Tongue (tissue), 1 donor: ENCODE measurements at regions not wholly inside any gene's neighbourhood (a gene's known extent, or its start where the extent isn't known, plus 50 kb on each side); places are given as distances from the start of the nearest gene placed in this dataset.
"Not testable (repeated sequence)": the region's sequence is repeated elsewhere in the genome, so short reads cannot be mapped to it uniquely, and the experiment has no call there.

ENCODE experiments used
- DNase-seq: peaks from one replicate; pipeline ENCODE4 v3.0.0-alpha.2; 2015

- no peak for DNase-seq
Observed at GRCh38 chr7:104074529-104074928, 85.1 kb upstream of the RELN start.

GRCh38 chr7:104071641-104072040 is 82.2 kb upstream of the RELN start:
- DNase-seq = not testable (repeated sequence)

GRCh38 chr7:104065491-104065890 is 76.0 kb upstream of the RELN start:
- DNase-seq = no peak

DNA sequence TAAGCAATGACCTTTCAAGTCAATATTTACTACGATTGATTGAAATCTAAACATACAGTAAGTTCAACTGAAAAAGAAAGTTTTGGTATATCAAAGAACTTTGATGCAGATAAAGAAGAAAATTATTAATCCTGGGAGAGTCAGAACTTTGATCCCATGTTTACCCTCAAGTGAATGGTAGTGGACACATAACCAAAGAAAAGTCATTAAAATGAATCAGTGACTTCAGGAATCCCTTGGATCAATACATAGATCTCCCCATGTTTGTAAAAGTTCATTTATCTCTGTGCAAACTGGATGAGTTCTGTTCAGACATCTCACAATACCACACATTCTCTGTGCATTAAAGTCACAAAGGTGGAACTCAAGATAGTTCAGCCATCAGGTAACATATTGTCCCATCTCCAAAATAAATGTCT is 75.5 kb upstream of the RELN start:
- no peak for DNase-seq

DNA sequence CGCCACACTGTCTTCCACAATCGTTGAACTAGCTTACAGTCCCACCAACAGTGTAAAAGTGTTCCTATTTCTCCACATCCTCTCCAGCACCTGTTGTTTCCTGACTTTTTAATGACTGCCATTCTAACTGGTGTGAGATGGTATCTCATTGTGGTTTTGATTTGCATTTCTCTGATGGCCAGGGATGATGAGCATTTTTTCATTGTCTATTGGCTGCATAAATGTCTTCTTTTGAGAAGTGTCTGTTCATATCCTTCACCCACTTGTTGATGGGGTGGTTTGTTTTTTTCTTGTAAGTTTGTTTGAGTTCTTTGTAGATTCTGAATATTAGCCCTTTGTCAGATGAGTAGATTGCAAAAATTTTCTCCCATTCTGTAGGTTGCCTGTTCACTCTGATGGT is 74.3 kb upstream of the RELN start:
- DNase-seq = not testable (repeated sequence)

- DNase-seq = no peak
Observed at GRCh38 chr7:104061652-104062051, 72.2 kb upstream of the RELN start.

DNA sequence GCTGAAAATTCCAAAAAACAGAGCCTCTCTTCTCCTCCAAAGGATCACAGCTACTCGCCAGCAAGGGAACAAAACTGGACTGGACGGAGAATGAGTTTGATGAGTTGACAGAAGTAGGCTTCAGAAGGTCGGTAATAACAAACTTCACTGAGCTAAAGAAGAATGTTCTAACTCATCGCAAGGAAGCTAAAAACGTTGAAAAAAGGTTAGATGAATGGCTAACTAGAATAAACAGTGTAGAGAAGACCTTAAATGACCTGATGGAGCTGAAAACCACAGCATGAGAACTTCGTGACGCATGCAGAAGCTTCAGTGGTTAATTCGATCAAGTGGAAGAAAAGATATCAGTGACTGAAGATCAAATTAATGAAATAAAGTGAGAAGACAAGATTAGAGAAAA is 70.4 kb upstream of the RELN start:
- DNase-seq = not testable (repeated sequence)

GRCh38 chr7:104059103-104059502 is 69.6 kb upstream of the RELN start:
- no peak for DNase-seq

- DNase-seq = no peak
Observed at GRCh38 chr7:104054362-104054761, 64.9 kb upstream of the RELN start.

DNA sequence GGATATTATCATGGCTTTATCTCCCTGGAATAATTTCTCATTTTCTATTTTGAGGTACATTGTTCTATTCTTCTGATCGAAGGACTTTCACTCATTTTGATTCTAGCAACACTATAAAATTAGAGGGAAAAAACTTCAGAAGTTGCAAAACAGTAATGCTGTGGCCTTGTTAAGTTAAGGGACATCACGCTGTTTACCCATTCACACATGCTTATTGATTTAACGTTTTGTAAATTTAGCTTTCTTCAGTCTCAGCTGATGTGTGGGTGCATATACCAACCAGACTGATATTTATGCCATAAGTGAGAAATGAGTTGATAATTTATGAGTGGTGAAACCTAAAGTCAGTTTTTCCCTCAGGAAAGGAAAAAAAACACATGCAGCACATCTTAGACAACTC is 63.5 kb upstream of the RELN start:
- DNase-seq = no peak

DNA sequence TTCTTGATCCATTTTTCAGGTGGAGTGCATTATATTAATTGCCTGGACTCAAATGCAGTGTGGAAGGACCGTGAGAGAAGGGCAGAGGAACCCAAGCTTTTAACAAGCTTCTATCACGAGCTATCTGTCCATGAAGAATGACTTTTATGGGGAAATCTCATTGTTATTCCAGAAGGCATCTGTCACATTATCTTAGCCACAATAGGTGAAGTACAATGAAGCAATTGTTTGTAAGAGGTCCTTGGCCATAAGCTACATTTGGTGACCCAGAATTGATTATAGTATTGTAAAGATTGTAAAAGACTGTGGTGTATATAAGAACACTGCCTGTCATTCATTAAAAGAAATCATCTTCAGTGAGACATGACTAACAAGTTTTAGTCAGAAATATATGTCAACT is 58.6 kb upstream of the RELN start:
- no peak for DNase-seq

DNA sequence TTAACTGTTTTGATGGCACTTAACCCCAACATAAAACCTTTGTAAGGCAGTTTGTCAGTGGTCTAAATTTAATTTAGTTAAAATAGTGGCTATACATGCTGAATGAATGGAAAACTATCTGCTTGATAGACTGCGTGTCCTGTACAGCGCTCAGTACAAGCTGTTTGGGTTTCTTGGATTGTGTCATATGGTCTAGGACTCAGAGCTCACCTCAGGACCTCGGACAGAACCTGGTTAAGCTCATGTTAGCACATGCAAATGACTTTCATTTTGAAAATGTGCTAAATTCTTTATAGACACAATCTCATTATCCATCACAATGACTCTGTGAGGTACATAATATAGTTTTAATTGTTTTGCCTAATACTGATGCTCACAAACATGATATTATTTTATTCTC is 55.7 kb upstream of the RELN start:
- DNase-seq = no peak

- peak; percentile 0 for DNase-seq
Observed at GRCh38 chr7:104040666-104041065, 51.2 kb upstream of the RELN start.

DNA sequence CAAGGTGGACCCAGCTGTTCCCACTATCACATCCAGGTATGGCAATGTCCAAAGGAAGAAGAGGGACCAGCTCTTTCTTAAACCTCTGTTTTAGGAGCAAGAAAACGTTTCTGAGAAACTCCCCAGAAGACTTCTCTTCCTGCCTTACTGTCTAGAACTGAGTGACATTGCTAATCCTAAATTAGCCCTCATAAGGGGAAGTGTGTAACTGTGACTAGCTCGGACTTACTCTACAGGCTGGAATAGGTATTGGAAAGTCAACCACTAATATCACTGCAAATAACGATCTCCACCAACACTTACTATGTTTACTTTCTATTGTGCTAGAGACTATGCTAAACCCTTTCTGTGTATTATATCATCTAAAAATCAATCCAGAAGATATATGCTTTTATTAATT is 49.9 kb upstream of the RELN start:
- DNase-seq = no peak
